Mesodermal cell (in vitro differentiated cells): ENCODE measurements at regions not wholly inside any gene's neighbourhood (a gene's known extent, or its start where the extent isn't known, plus 50 kb on each side); places are given as distances from the start of the nearest gene placed in this dataset.

Experiments used
- H3K27ac ChIP-seq: 2 replicates; pipeline ENCODE4 v1.7.0; 2013; ENCODE audit warnings: mild to moderate bottlenecking, low read depth, low read length, moderate library complexity; ENCODE audit not compliant: severe bottlenecking
- H3K36me3 ChIP-seq: 2 replicates; pipeline ENCODE4 v1.7.1; 2013; ENCODE audit warnings: mild to moderate bottlenecking, low read length, moderate library complexity; ENCODE audit not compliant: control insufficient read depth, insufficient read depth
- H3K4me1 ChIP-seq: one replicate; pipeline ENCODE4 v1.7.1; 2013; ENCODE audit warnings: mild to moderate bottlenecking, low read length; ENCODE audit not compliant: insufficient read depth, control insufficient read depth, poor library complexity, severe bottlenecking
- H3K4me3 ChIP-seq: 2 replicates; pipeline ENCODE4 v1.7.0; 2013; ENCODE audit warnings: low read length, control low read depth, mild to moderate bottlenecking; ENCODE audit not compliant: insufficient read depth, poor library complexity, severe bottlenecking; ENCODE audit errors: extremely low read depth
- H3K9me3 ChIP-seq: 2 replicates; pipeline ENCODE4 v1.7.1; 2013; ENCODE audit warnings: mild to moderate bottlenecking, low read length, moderate library complexity; ENCODE audit not compliant: control insufficient read depth
- WGBS, 2 experiments: methylation state at CpG; one replicate each; pipeline ENCODE4 v1.1.5; 2013; ENCODE audit warnings: missing lambda C conversion rate in 2 of 2; ENCODE audit not compliant: insufficient coverage in 2 of 2; 5-methylcytosine and 5-hydroxymethylcytosine counted together

GRCh38 chr20:17036541-17036940 is 190.3 kb upstream of the PCSK2 start:
- no CpG with 5 or more reads among the region's 1 CpG for WGBS, 2 experiments
- Histone ChIP-seq H3K27ac (no peak overlapping the region), H3K4me3 (no peak overlapping the region), H3K36me3 (no peaks in the 10 kb centered on the region), H3K9me3 (peaks cover 3% of the 10 kb centered on the region), H3K4me1 (no peaks in the 10 kb centered on the region)

GRCh38 chr20:17042122-17042521 is 184.7 kb upstream of the PCSK2 start:
- Histone ChIP-seq H3K4me3 (no peak overlapping the region), H3K9me3 (no peaks in the 10 kb centered on the region), H3K4me1 (no peaks in the 10 kb centered on the region), H3K27ac (no peak overlapping the region), H3K36me3 (no peaks in the 10 kb centered on the region)
- 81 to 88% methylated on average over 1 of the region's 1 CpG for WGBS, 2 experiments

- 86 to 90% methylated on average over 1 to 5 of the region's 5 CpGs for WGBS, 2 experiments
These were observed 183.5 kb upstream of the PCSK2 start for GRCh38 chr20:17043323-17043722.

GRCh38 chr20:17044891-17045290 is 181.9 kb upstream of the PCSK2 start:
- Histone ChIP-seq H3K36me3 (no peaks in the 10 kb centered on the region), H3K27ac (no peak overlapping the region), H3K9me3 (no peaks in the 10 kb centered on the region), H3K4me1 (no peaks in the 10 kb centered on the region), H3K4me3 (no peak overlapping the region)
- WGBS, 2 experiments, result 86 to 90% methylated on average over 2 of the region's 3 CpGs

More at GRCh38 chr20:17043323-17043722, 183.5 kb upstream of the PCSK2 start:
- no peaks in the 10 kb centered on the region for H3K36me3 ChIP-seq
- no peaks in the 10 kb centered on the region for H3K9me3 ChIP-seq
- no peak overlapping the region for H3K4me3 ChIP-seq
- no peak overlapping the region for H3K27ac ChIP-seq
- no peaks in the 10 kb centered on the region for H3K4me1 ChIP-seq

- Histone ChIP-seq H3K4me1 (peaks cover 3% of the 10 kb centered on the region), H3K4me3 (no peak overlapping the region), H3K9me3 (peaks cover 4% of the 10 kb centered on the region), H3K36me3 (no peaks in the 10 kb centered on the region), H3K27ac (no peak overlapping the region)
- 84% methylated on average over 6 to 7 of the region's 7 CpGs for WGBS, 2 experiments
These were observed 167.4 kb upstream of the PCSK2 start for GRCh38 chr20:17059465-17059864.

- H3K4me1 ChIP-seq, result peaks cover 3% of the 10 kb centered on the region
- H3K4me3 ChIP-seq, result no peak overlapping the region
- H3K9me3 ChIP-seq, result peaks cover 4% of the 10 kb centered on the region
- no peaks in the 10 kb centered on the region for H3K36me3 ChIP-seq
- no peak overlapping the region for H3K27ac ChIP-seq
- WGBS, 2 experiments, result 75 to 78% methylated on average over 1 of the region's 2 CpGs
These were observed 165.1 kb upstream of the PCSK2 start for GRCh38 chr20:17061715-17062114.

DNA sequence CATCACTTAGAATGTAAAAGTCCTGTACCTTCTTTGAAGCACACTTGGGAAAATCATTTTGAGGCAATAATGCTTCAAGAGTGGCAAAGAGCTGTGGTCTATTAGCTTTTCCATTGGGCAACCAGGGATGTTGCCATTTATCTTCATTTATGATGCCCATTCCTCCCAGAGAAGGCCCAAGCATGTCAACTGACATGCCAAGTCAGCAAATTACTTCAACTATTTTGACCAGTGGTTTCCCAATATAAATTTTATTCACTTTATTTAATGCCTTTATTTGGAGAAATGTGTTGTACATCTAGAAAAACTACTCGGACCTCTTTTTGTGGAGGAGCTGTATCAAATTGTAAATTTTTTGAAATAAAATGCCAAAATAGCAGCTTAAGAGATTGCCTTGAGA is 164.1 kb upstream of the PCSK2 start:
- peaks cover 3% of the 10 kb centered on the region for H3K4me1 ChIP-seq
- H3K4me3 ChIP-seq, result no peak overlapping the region
- peaks cover 2% of the 10 kb centered on the region for H3K9me3 ChIP-seq
- WGBS, 2 experiments, result 100% methylated on average over 1 of the region's 1 CpG; no CpG with 5 or more reads in 1 of the 2 experiments
- H3K27ac ChIP-seq, result no peak overlapping the region
- no peaks in the 10 kb centered on the region for H3K36me3 ChIP-seq

GRCh38 chr20:17066902-17067301 is 159.9 kb upstream of the PCSK2 start:
- Histone ChIP-seq H3K4me3 (no peak overlapping the region), H3K4me1 (no peaks in the 10 kb centered on the region), H3K27ac (no peak overlapping the region), H3K36me3 (no peaks in the 10 kb centered on the region), H3K9me3 (no peaks in the 10 kb centered on the region)
- WGBS, 2 experiments, result 33 to 58% methylated on average over 2 of the region's 3 CpGs

GRCh38 chr20:17068084-17068711 is 158.6 kb upstream of the PCSK2 start:
- H3K27ac ChIP-seq, result no peak overlapping the region
- no peaks in the 10 kb centered on the region for H3K4me1 ChIP-seq
- no peaks in the 10 kb centered on the region for H3K36me3 ChIP-seq
- H3K4me3 ChIP-seq, result no peak overlapping the region
- WGBS, 2 experiments, result 92 to 100% methylated on average over 3 of the region's 4 CpGs
- H3K9me3 ChIP-seq, result peaks cover 4% of the 10 kb centered on the region

DNA sequence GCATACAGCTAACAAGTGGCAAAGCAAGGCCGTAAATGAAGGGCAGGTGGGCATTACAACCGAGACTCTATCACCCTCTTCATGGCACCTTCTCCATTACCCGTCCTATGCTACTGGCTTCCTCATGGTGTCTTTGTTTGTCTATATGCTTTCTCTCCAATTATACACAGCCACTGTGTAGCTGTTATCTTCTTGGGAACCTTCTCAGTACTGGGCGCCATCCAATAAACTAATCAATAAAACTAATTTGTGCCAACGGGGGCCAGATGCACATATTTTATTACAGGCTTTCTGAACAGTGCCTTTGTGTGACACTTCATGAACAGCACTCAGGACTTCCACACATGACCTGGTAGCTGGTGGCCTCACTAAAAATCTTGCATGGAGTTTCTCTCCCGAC is 149.8 kb upstream of the PCSK2 start:
- Histone ChIP-seq H3K4me1 (no peaks in the 10 kb centered on the region), H3K4me3 (no peak overlapping the region), H3K9me3 (peaks cover 4% of the 10 kb centered on the region), H3K27ac (no peak overlapping the region), H3K36me3 (no peaks in the 10 kb centered on the region)
- 84 to 86% methylated on average over 6 of the region's 6 CpGs for WGBS, 2 experiments

DNA sequence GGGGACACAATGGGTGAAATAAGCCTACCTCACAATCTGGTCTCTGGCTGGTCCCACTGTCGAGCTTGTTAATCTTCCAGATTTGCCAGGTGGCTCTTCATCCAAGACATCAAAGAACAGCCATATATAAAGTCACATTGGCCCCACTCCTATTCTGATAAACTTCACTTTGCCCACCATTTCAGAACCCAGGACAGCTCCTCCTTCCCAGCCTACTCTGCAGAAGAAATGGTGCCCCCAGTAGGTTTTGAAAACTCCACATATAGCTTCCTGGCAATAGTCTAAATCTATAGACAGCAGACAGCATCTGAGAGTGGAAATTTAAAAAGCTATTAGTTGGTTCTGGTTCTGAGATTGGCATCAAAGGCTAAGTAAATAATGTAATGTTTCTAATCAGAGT is 143.1 kb upstream of the PCSK2 start:
- no peaks in the 10 kb centered on the region for H3K9me3 ChIP-seq
- no peak overlapping the region for H3K4me3 ChIP-seq
- 56 to 80% methylated on average over 1 of the region's 1 CpG for WGBS, 2 experiments
- H3K36me3 ChIP-seq, result no peaks in the 10 kb centered on the region
- no peaks in the 10 kb centered on the region for H3K4me1 ChIP-seq
- H3K27ac ChIP-seq, result no peak overlapping the region
